RWPE2 (cell line): ENCODE measurements at regions not wholly inside any gene's neighbourhood (a gene's known extent, or its start where the extent isn't known, plus 50 kb on each side); places are given as distances from the start of the nearest gene placed in this dataset.
A peak's percentile ranks its signal among the peaks of the same experiment; 100 is the strongest.

ENCODE experiments used
- ATAC-seq: fragments of 200-7000 bp; cut with Tn5 transposase; 3 replicates; pipeline ENCODE4 v1.9.1; 2021; ENCODE audit warnings: low read depth
- DNase-seq: peaks from one replicate; pipeline ENCODE4 v3.0.0-alpha.2; 2020; ENCODE audit warnings: low spot score
- H3K27ac ChIP-seq: fragments of 450-650 bp; 2 replicates; pipeline ENCODE4 v1.5.1; 2017; ENCODE audit warnings: mild to moderate bottlenecking; ENCODE audit not compliant: poor library complexity, severe bottlenecking
- H3K27me3 ChIP-seq: fragments of 250-450 bp; sonication (Bioruptor Pico); 2 replicates; pipeline ENCODE4 v1.5.1; 2021; ENCODE audit warnings: mild to moderate bottlenecking, moderate library complexity; ENCODE audit not compliant: insufficient read depth, poor library complexity, severe bottlenecking
- H3K36me3 ChIP-seq: fragments of 250-450 bp; sonication (Bioruptor Pico); 2 replicates; pipeline ENCODE4 v1.5.1; 2020; ENCODE audit warnings: low read depth, mild to moderate bottlenecking, moderate library complexity
- H3K4me1 ChIP-seq: fragments of 250-450 bp; sonication (Bioruptor Pico); 2 replicates; pipeline ENCODE4 v1.5.1; 2021; ENCODE audit warnings: mild to moderate bottlenecking, moderate library complexity; ENCODE audit not compliant: insufficient read depth, poor library complexity, severe bottlenecking
- H3K4me3 ChIP-seq: fragments of 250-450 bp; sonication (Bioruptor Pico); 2 replicates; pipeline ENCODE4 v1.5.1; 2021; ENCODE audit warnings: mild to moderate bottlenecking, moderate library complexity; ENCODE audit not compliant: severe bottlenecking
- H3K9me3 ChIP-seq: fragments of 250-450 bp; sonication (Bioruptor Pico); 2 replicates; pipeline ENCODE4 v1.5.1; 2021; ENCODE audit warnings: mild to moderate bottlenecking, moderate library complexity; ENCODE audit not compliant: severe bottlenecking
- TF ChIP-seq, protein P1 (sequence below): fragments of 450-650 bp; IDR thresholded peaks from one replicate; pipeline ENCODE4 v1.5.1; 2017; ENCODE audit warnings: mild to moderate bottlenecking, moderate library complexity; ENCODE audit not compliant: poor library complexity, severe bottlenecking

DNA sequence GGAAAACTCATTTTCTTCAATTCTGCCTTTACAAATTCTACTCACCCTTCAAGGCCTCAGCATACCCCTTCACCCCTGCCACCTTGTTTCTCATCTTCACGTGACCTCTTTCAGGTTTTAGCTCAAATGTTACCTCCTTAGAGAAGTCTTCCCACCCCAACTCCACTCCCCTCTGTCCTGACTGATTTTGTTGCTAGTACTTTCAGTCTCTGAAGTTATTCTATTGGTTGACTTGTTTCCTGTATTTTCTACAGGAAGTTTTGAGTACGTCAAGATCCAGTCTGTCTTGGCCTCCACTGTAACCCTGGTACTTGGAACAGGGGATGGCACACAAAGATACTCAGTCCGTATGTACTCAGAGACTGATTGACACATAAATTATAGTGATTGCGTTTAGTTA is 296.1 kb downstream of the DHX35 start:
- Histone ChIP-seq H3K4me3 (no peak overlapping the region), H3K27ac (no peak overlapping the region), H3K36me3 (no peaks in the 10 kb centered on the region), H3K9me3 (no peaks in the 10 kb centered on the region), H3K27me3 (no peaks in the 10 kb centered on the region), H3K4me1 (no peaks in the 10 kb centered on the region)
- DNase-seq (no peak), ATAC-seq (no peak)
- TF ChIP-seq, protein P1, sequence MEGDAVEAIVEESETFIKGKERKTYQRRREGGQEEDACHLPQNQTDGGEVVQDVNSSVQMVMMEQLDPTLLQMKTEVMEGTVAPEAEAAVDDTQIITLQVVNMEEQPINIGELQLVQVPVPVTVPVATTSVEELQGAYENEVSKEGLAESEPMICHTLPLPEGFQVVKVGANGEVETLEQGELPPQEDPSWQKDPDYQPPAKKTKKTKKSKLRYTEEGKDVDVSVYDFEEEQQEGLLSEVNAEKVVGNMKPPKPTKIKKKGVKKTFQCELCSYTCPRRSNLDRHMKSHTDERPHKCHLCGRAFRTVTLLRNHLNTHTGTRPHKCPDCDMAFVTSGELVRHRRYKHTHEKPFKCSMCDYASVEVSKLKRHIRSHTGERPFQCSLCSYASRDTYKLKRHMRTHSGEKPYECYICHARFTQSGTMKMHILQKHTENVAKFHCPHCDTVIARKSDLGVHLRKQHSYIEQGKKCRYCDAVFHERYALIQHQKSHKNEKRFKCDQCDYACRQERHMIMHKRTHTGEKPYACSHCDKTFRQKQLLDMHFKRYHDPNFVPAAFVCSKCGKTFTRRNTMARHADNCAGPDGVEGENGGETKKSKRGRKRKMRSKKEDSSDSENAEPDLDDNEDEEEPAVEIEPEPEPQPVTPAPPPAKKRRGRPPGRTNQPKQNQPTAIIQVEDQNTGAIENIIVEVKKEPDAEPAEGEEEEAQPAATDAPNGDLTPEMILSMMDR, result no peak

DNA sequence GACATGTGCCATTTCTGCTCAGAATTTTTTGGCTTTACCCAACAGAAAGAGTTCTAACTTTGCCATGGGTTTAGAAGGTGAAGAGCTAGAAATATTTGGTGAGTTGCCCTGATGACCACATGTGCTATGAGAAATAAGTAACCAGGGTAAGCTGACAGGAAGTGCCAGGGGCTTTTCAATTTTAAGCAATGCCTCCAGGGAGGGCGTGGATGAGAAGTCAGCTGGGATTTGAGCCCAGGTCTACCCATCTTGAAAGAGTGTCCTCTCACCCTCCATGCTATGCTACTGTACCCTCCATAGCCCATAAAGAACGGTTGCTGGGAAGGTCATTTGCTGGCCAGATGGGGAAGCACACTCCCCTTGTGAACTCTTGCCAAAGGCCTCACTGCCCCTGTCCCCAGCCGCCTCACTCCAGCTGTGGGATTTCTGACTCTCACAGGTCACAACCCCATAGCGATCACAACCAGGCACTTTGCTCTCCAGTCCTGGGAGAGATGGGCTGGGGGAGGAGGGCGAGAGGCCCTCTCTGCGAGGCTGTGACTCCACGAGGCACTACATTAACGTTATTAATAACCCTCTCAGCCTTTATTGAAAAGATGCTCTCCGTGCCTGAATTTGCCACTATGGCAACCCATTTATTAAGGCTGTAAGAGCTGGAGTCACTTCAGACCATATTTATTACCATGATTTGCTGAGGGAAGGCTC is 291.1 kb downstream of the DHX35 start:
- Histone ChIP-seq H3K36me3 (no peaks in the 10 kb centered on the region), H3K9me3 (no peaks in the 10 kb centered on the region), H3K4me1 (no peaks in the 10 kb centered on the region), H3K4me3 (no peak overlapping the region), H3K27me3 (no peaks in the 10 kb centered on the region), H3K27ac (no peak overlapping the region)
- no peak for DNase-seq
- TF ChIP-seq, protein P1, result no peak
- ATAC-seq, result no peak

DNA sequence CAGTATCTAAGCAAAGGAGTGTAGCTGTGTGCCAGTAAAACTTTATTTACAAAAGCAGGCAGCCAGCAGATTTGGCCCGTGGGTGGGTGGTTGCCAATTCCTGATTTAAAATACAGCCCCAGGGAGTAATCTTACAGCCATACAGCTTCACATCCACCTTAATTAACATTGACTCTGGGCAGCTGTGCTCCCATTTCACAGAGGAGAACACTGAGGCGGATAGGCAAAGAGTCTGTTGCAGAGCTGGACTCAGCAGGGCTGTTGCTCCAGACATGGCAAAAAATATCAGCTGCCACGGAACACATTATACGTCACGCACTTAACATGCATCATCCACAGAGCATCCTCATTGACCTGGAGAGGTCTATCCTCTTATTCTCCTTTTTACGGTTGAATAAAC is 289.9 kb downstream of the DHX35 start:
- Histone ChIP-seq H3K9me3 (no peaks in the 10 kb centered on the region), H3K27me3 (no peaks in the 10 kb centered on the region), H3K4me3 (no peak overlapping the region), H3K4me1 (no peaks in the 10 kb centered on the region), H3K27ac (no peak overlapping the region), H3K36me3 (no peaks in the 10 kb centered on the region)
- TF ChIP-seq, protein P1, result no peak
- no peak for ATAC-seq
- no peak for DNase-seq

DNA sequence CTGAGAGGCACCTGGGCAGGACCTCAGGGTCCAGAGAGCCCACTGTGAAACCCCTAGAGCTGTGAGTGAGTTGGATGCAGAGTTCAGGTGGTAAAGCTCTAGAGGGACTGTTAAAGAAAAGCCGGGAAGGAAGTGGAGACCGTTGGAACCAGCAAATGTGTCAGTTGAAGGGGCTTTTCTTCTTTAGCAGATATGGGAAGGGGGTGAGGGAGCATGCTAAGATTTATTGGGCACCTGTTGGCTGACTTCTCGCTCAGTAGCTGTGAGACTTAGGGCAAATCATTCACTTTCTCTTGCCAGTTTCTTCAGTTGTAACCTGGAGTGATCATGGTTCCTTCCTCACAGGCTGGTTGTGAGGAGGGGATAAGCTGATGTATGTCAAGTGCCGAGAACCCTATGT is 287.7 kb downstream of the DHX35 start:
- no peaks in the 10 kb centered on the region for H3K36me3 ChIP-seq
- H3K4me1 ChIP-seq, result no peaks in the 10 kb centered on the region
- no peaks in the 10 kb centered on the region for H3K9me3 ChIP-seq
- no peak for ATAC-seq
- no peak overlapping the region for H3K27ac ChIP-seq
- TF ChIP-seq, protein P1, result no peak
- no peak overlapping the region for H3K4me3 ChIP-seq
- peak; percentile 24 for DNase-seq
- no peaks in the 10 kb centered on the region for H3K27me3 ChIP-seq

DNA sequence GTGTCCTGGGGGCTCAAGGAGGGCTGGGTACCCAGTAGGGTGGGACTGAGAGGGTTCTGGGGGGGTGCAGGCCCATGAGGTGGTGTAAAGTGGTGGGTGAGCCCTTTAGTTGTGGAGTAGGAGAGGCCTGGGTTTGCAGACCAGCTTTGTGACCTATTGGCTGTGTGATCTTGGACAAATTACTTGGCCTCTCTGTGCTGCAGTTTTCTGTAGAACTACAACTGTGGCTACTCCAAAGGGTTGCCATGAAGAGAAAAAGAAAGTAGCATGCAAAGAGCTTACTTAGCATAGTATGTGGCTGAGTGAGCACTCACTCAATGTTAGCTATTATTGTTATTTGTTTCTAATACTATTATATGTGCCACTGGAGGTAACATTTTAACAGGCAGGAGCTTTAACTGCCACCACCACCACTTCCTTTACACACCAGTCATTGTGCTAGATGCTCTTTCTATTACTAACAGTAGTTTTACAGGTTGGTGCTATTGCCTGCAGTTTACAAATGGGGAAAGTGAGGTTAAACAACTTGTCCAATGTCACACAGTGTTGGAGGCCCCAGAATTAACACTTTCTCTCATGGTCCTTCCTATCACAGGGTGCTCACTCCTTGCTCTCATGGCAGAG is 286.8 kb downstream of the DHX35 start:
- Histone ChIP-seq H3K36me3 (no peaks in the 10 kb centered on the region), H3K4me1 (no peaks in the 10 kb centered on the region), H3K27me3 (no peaks in the 10 kb centered on the region), H3K9me3 (no peaks in the 10 kb centered on the region), H3K4me3 (no peak overlapping the region), H3K27ac (no peak overlapping the region)
- TF ChIP-seq, protein P1, result no peak
- ATAC-seq, result no peak
- DNase-seq, result no peak
